ENCODE measurements at regions not wholly inside any gene's neighbourhood (a gene's known extent, or its start where the extent isn't known, plus 50 kb on each side); places are given as distances from the start of the nearest gene placed in this dataset.

- Histone ChIP-seq H3K23me2 (ENCODE audit: insufficient read length, low read depth, low read length, poor library complexity, severe bottlenecking) (no peaks in the 10 kb centered on the region), H3K79me1 (ENCODE audit: insufficient read depth, low read depth, low read length, poor library complexity, severe bottlenecking) (no peaks in the 10 kb centered on the region), H2BK15ac (ENCODE audit: low read depth, low read length) (no peak overlapping the region), H3K9ac (ENCODE audit: extremely low read depth, insufficient read length, low read length) (no peak overlapping the region), H3K14ac (ENCODE audit: insufficient read depth, low read length) (no peak overlapping the region), H4K5ac (ENCODE audit: insufficient read length, low read depth, low read length) (no peak overlapping the region), H3K4me1 (ENCODE audit: insufficient read depth, low read length) (no peaks in the 10 kb centered on the region), H3K9me3 (ENCODE audit: control insufficient read depth, low read depth, low read length) (no peaks in the 10 kb centered on the region), H3K4ac (ENCODE audit: low read depth, low read length) (no peak overlapping the region), H2BK12ac (ENCODE audit: insufficient read length, low read depth, low read length) (no peak overlapping the region), H3K18ac (ENCODE audit: insufficient read length, low read depth, low read length) (no peak overlapping the region), H2AFZ (ENCODE audit: low read length) (no peak overlapping the region), H3K27ac (ENCODE audit: insufficient read length, low read depth, low read length) (no peak overlapping the region), H3T11ph (ENCODE audit: low read length) (no peak overlapping the region), H4K20me1 (ENCODE audit: control insufficient read depth, insufficient read depth, insufficient read length) (no peaks in the 10 kb centered on the region), H3K27me3 (ENCODE audit: insufficient read depth, low read length) (no peaks in the 10 kb centered on the region), H2BK120ac (ENCODE audit: low read depth, low read length, poor library complexity, severe bottlenecking) (no peak overlapping the region), H2BK5ac (ENCODE audit: insufficient read length, low read length) (no peak overlapping the region), H3K56ac (ENCODE audit: insufficient read length, low read depth, low read length) (no peak overlapping the region), H3K4me2 (ENCODE audit: insufficient read depth, insufficient read length, low read length) (no peak overlapping the region), H2BK20ac (ENCODE audit: low read depth, low read length, poor library complexity, severe bottlenecking) (no peak overlapping the region), H3K79me2 (ENCODE audit: insufficient read depth, low read length) (no peaks in the 10 kb centered on the region), H4K8ac (replicated peaks; ENCODE audit: insufficient read length, low read depth, low read length) (no peak overlapping the region), H3K23ac (ENCODE audit: insufficient read length, low read depth, low read length) (no peak overlapping the region), H4K91ac (ENCODE audit: insufficient read length, low read depth, low read length) (no peak overlapping the region), H2AK5ac (ENCODE audit: insufficient read length, low read length) (no peak overlapping the region)
- peaks cover 5 to 7% of the 10 kb centered on the region in 2 experiments; a peak in 3 of 4 replicates for H3K4me1 Mint-ChIP-seq
- WGBS (ENCODE audit: extremely low coverage, insufficient read length, low lambda C conversion rate): no CpG with 5 or more reads among the region's 2 CpGs
- H3K9me3 Mint-ChIP-seq: no peaks in the 10 kb centered on the region
- no peaks in the 10 kb centered on the region for H3K36me3 Mint-ChIP-seq (ENCODE audit: insufficient read depth in 1 of 3, low read depth in 3 of 3)
- no peak overlapping the region for H3K27ac Mint-ChIP-seq
- DNase-seq: no peak
- peaks cover 2% of the 10 kb centered on the region; the same call in 1 of the 2 replicates for H3K27me3 Mint-ChIP-seq (ENCODE audit: low read depth)
- H3K4me3 Mint-ChIP-seq: no peak overlapping the region
- TF ChIP-seq, protein P1, sequence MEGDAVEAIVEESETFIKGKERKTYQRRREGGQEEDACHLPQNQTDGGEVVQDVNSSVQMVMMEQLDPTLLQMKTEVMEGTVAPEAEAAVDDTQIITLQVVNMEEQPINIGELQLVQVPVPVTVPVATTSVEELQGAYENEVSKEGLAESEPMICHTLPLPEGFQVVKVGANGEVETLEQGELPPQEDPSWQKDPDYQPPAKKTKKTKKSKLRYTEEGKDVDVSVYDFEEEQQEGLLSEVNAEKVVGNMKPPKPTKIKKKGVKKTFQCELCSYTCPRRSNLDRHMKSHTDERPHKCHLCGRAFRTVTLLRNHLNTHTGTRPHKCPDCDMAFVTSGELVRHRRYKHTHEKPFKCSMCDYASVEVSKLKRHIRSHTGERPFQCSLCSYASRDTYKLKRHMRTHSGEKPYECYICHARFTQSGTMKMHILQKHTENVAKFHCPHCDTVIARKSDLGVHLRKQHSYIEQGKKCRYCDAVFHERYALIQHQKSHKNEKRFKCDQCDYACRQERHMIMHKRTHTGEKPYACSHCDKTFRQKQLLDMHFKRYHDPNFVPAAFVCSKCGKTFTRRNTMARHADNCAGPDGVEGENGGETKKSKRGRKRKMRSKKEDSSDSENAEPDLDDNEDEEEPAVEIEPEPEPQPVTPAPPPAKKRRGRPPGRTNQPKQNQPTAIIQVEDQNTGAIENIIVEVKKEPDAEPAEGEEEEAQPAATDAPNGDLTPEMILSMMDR (conservative IDR thresholded peaks at IDR 0.05): no peak
These were observed 135.0 kb upstream of the KL start for GRCh38 chr13:32881074-32881776.

Measured in H9 (cell line).